ENCODE measurements at regions not wholly inside any gene's neighbourhood (a gene's known extent, or its start where the extent isn't known, plus 50 kb on each side); places are given as distances from the start of the nearest gene placed in this dataset.

DNA sequence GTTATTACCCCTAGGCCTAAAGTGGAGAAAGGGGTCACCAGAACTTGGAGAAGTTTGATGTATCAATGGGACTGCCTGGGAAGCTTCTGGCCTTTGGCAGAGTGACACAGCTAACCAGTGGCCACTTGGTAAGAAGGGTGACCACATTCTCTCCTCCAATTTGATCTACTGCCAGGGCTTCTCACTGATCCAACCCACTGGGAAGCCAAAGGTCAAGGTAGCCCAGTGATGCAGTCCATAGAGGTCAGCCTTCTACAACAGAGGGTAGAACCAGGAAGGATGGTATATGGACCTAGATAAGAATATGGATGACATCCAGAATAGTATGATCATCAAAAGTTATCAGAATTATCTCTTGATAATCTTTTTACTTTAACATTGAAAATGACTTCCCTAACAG, 493.6 kb downstream of the NYAP2 start:
- no peak for DNase-seq (ENCODE audit: extremely low read depth, low read depth)
- no peak overlapping the region for H3K4me3 ChIP-seq (replicated peaks; ENCODE audit: low read depth, low read length)
- no peak for TF ChIP-seq CTCF (IDR thresholded peaks at IDR 0.05; ENCODE audit: low read depth, low read length, missing control alignments)

DNA sequence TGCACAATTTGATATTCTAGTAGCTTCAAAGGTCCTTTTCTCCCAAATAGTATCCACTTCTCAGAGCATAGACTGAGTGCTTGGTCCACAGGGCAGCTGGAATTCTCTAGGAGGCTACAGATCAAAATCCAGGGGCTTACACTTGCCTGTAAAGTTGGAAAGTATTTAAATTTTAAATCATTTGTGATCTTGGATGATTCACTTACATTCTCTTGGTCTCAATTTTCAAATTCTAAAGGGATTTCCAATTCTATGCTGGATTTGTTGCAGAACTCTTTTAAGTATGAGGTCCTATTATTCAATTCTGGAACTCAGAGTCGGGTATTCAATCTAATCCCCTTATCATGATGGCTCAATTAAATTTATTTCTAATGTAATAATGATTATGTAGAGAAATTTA, 492.3 kb downstream of the NYAP2 start:
- TF ChIP-seq CTCF (IDR thresholded peaks at IDR 0.05; ENCODE audit: low read depth, low read length, missing control alignments), result no peak
- no peak for DNase-seq (ENCODE audit: extremely low read depth, low read depth)
- no peak overlapping the region for H3K4me3 ChIP-seq (replicated peaks; ENCODE audit: low read depth, low read length)

DNA sequence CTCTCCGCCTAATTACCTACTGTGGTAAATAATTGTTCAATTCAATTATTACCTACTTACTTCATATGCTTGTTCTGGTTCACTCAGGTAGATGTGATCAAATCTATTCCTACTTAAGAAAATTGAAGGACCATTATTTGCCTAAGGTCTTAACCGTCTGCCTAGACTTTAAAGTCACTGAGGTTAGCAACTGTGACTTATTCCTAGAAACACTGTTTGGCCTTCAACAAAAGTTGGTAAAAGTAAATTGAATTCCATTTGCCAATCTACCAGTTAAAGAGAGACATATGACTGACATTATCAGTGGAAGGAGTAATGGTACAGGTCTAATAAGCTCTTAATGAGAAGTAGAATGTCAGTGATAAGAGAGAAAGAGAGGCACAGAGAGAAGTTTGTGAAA, 491.5 kb downstream of the NYAP2 start:
- DNase-seq (ENCODE audit: extremely low read depth, low read depth), result no peak
- no peak overlapping the region for H3K4me3 ChIP-seq (replicated peaks; ENCODE audit: low read depth, low read length)
- TF ChIP-seq CTCF (IDR thresholded peaks at IDR 0.05; ENCODE audit: low read depth, low read length, missing control alignments), result no peak

GRCh38 chr2:225889452-225889851, 489.9 kb downstream of the NYAP2 start:
- TF ChIP-seq CTCF (IDR thresholded peaks at IDR 0.05; ENCODE audit: low read depth, low read length, missing control alignments), result peak; percentile 59
- H3K4me3 ChIP-seq (replicated peaks; ENCODE audit: low read depth, low read length), result no peak overlapping the region
- DNase-seq (ENCODE audit: extremely low read depth, low read depth), result peak; percentile 65

DNA sequence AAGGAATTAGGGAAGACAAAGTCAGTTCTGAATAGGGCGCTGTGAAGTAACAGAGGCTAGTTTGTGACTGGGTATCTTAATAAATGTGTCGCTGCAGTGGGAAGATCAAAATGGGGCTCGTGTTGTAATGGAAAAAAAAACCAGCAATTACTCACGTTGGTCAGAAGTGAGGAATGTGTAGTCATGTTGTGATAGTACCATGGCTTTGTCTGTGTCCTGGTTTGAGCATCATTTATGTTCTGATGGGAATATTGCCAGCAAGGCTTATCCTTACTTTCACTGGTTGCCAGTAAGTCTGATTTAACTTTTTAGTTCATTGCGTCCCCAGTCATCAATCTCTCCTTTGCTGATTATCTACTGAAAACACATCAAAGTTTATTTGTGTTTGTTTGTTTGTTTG, 467.6 kb downstream of the NYAP2 start:
- DNase-seq (ENCODE audit: extremely low read depth, low read depth), result no peak
- H3K4me3 ChIP-seq (replicated peaks; ENCODE audit: low read depth, low read length), result no peak overlapping the region
- TF ChIP-seq CTCF (IDR thresholded peaks at IDR 0.05; ENCODE audit: low read depth, low read length, missing control alignments), result no peak

GRCh38 chr2:225865468-225865867, 466.0 kb downstream of the NYAP2 start:
- H3K4me3 ChIP-seq (replicated peaks; ENCODE audit: low read depth, low read length), result no peak overlapping the region
- DNase-seq (ENCODE audit: extremely low read depth, low read depth), result no peak
- TF ChIP-seq CTCF (IDR thresholded peaks at IDR 0.05; ENCODE audit: low read depth, low read length, missing control alignments), result no peak

DNA sequence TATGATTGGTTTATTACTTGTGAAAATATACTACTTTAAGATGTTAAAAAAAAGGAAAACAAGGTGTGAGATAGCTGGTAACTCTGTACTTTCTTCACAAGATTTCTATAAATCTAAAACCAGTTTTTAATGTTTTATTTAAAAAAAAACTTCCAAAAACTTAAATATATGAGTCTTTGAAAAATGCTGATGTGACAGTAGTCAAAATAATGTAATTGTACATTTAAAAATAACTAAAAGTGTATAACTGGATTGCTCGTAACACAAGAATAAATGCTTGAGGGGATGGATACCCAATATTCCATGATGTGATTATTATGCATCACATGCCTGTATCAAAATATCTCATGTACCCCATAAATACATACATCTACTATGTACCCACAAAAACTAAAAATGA, 464.9 kb downstream of the NYAP2 start:
- H3K4me3 ChIP-seq (replicated peaks; ENCODE audit: low read depth, low read length), result no peak overlapping the region
- TF ChIP-seq CTCF (IDR thresholded peaks at IDR 0.05; ENCODE audit: low read depth, low read length, missing control alignments), result no peak
- DNase-seq (ENCODE audit: extremely low read depth, low read depth), result no peak

Measured in HFF-Myc (cell line).